ENCODE measurements at regions not wholly inside any gene's neighbourhood (a gene's known extent, or its start where the extent isn't known, plus 50 kb on each side); places are given as distances from the start of the nearest gene placed in this dataset.

GRCh38 chr3:28151207-28151550 lies 90.2 kb upstream of the CMC1 start:
- TF ChIP-seq EZH2 (IDR thresholded peaks at IDR 0.05) = no peak
- no peak for TF ChIP-seq CTCF (IDR thresholded peaks at IDR 0.05)
